ENCODE measurements at regions not wholly inside any gene's neighbourhood (a gene's known extent, or its start where the extent isn't known, plus 50 kb on each side); places are given as distances from the start of the nearest gene placed in this dataset.

GRCh38 chr5:103834216-103834615 lies 271.6 kb upstream of the NUDT12 start:
- in situ Hi-C loops (cut with HindIII; ENCODE audit: low sequenced_read_pairs) = no loop called here

DNA sequence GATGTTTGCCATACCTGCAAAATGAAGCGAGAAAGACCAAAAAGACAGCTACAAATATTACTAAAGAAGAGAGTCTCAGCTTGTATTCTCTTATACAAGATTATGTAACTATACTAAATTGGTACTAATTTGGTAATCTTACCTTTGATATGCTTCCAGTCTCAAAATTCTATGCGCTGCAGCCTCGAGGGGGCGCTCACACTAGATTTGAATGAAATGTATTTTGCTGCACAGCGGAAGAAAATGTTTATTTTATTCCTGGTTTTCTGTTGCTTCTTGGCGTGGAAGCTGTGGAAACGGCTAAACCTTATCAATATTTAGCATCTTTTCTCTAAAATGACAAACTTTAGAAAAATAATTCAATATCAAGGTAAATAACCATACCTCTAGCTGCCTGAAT lies 267.0 kb upstream of the NUDT12 start:
- no peak for DNase-seq (ENCODE audit: low read depth, low spot score)
- H3K4me3 ChIP-seq (ENCODE audit: low read depth, low read length) = no peak overlapping the region
- TF ChIP-seq, protein P1, sequence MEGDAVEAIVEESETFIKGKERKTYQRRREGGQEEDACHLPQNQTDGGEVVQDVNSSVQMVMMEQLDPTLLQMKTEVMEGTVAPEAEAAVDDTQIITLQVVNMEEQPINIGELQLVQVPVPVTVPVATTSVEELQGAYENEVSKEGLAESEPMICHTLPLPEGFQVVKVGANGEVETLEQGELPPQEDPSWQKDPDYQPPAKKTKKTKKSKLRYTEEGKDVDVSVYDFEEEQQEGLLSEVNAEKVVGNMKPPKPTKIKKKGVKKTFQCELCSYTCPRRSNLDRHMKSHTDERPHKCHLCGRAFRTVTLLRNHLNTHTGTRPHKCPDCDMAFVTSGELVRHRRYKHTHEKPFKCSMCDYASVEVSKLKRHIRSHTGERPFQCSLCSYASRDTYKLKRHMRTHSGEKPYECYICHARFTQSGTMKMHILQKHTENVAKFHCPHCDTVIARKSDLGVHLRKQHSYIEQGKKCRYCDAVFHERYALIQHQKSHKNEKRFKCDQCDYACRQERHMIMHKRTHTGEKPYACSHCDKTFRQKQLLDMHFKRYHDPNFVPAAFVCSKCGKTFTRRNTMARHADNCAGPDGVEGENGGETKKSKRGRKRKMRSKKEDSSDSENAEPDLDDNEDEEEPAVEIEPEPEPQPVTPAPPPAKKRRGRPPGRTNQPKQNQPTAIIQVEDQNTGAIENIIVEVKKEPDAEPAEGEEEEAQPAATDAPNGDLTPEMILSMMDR (IDR thresholded peaks at IDR 0.05; ENCODE audit: low read depth, low read length) = peak; percentile 51
- in situ Hi-C loops (cut with HindIII; ENCODE audit: low sequenced_read_pairs) = no loop called here

More at GRCh38 chr5:103834216-103834615, 271.6 kb upstream of the NUDT12 start:
- no peak for DNase-seq (ENCODE audit: low read depth, low spot score)
- TF ChIP-seq, protein P1 (IDR thresholded peaks at IDR 0.05; ENCODE audit: low read depth, low read length) = no peak
- no peak overlapping the region for H3K4me3 ChIP-seq (ENCODE audit: low read depth, low read length)

DNA sequence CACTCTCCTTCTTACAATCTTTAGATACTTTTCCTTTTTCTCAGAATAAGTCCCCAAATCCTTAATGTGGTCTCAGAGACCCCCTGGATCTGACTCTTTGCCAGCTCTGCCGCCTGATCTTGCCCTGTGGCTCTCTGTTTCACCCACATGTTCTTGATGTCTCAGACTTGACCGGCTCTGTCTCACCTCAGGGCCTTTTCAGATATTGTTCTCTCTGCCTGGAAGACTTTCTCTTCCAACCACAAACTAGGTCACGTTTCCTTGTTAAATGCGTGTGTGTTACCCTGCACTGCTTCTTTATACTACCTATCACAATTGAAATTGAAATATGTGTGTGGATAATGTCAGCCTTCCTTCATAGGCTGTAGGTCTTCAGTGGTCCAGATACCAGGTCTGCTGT lies 265.4 kb upstream of the NUDT12 start:
- DNase-seq (ENCODE audit: low read depth, low spot score) = no peak
- H3K4me3 ChIP-seq (ENCODE audit: low read depth, low read length) = no peak overlapping the region
- in situ Hi-C loops (cut with HindIII; ENCODE audit: low sequenced_read_pairs) = no loop called here
- TF ChIP-seq, protein P1 (IDR thresholded peaks at IDR 0.05; ENCODE audit: low read depth, low read length) = no peak

- DNase-seq (ENCODE audit: low read depth, low spot score) = no peak
- H3K4me3 ChIP-seq (ENCODE audit: low read depth, low read length) = no peak overlapping the region
- TF ChIP-seq, protein P1 (IDR thresholded peaks at IDR 0.05; ENCODE audit: low read depth, low read length) = no peak
- in situ Hi-C loops (cut with HindIII; ENCODE audit: low sequenced_read_pairs) = no loop called here
Observed at GRCh38 chr5:103821361-103821760, 258.8 kb upstream of the NUDT12 start.

DNA sequence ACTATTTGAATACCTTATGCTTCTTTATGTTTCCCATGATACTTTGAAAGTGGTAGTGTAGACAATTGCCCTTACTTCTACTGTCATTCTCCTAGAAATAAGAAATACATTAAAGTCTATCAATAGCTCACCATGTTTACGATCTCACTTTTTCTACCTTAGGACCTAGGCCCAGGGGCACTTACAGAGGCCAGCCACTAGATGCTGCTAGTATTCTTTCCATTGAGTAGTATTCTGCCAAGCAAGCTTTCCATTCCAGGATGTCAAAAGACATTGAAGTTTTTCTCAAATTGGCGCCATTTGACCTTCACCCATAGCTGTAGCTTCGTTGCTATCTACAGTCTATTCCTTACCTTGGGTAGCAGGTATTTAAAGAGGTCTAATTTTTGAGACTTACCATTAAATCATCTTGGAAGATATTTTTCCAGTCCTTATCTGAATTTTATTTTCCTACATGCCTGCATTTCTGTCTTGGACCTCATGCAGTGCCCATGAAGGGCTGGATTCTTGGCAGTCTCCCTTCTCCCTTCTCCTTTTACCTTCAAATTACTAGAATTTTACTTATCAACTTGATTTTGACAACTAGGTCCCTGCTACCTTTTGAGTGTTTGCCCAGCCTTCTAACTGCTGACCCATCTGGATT lies 246.0 kb upstream of the NUDT12 start:
- TF ChIP-seq, protein P1 (IDR thresholded peaks at IDR 0.05; ENCODE audit: low read depth, low read length) = peak; percentile 100
- DNase-seq (ENCODE audit: low read depth, low spot score) = peak; percentile 69
- H3K4me3 ChIP-seq (ENCODE audit: low read depth, low read length) = no peak overlapping the region
- in situ Hi-C loops (cut with HindIII; ENCODE audit: low sequenced_read_pairs) = no loop called here

DNA sequence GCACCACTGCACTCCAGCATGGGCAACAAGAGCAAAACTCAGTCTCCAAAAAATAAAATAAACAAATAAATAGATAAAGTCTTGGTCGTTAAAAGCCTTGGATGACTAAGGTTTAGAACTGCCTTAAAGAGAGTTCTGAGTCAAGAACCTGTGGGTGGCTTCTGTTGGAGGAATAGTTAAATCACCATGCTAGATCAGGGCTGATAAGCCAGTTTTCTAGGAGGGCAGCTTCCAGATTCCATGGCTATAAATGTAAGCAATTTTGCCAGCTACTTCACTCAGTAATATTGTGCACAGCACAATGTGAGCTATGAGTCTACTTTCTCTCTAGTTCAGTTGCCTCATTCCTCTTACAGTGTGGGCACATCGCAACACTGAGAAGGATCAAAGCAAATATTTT lies 242.1 kb upstream of the NUDT12 start:
- in situ Hi-C loops (cut with HindIII; ENCODE audit: low sequenced_read_pairs) = no loop called here
- H3K4me3 ChIP-seq (ENCODE audit: low read depth, low read length) = no peak overlapping the region
- TF ChIP-seq, protein P1 (IDR thresholded peaks at IDR 0.05; ENCODE audit: low read depth, low read length) = no peak
- DNase-seq (ENCODE audit: low read depth, low spot score) = peak; percentile 39
